Right lobe of liver (tissue), 6 donors: ENCODE measurements at regions not wholly inside any gene's neighbourhood (a gene's known extent, or its start where the extent isn't known, plus 50 kb on each side); places are given as distances from the start of the nearest gene placed in this dataset.
A peak's percentile ranks its signal among the peaks of the same experiment; 100 is the strongest.

ENCODE experiments used
- ATAC-seq, 4 donors: fragments of 200-7000 bp; cut with Tn5 transposase; one replicate each; pipeline ENCODE4 v1.9.1; 2020; ENCODE audit warnings: mild to moderate bottlenecking in 4 of 4, moderate library complexity in 4 of 4
- DNase-seq, 3 donors: peaks; one replicate each; pipeline ENCODE4 v3.0.0-alpha.2; 2020
- H3K27ac ChIP-seq, 3 donors: fragments of 200-600 bp; one replicate each; pipeline ENCODE4 v1.8.0; 2022
- H3K27me3 ChIP-seq, 2 donors: fragments of 200-600 bp; one replicate each; pipeline ENCODE4 v1.8.0; 2022
- H3K36me3 ChIP-seq, 4 donors: fragments of 200-600 bp; sonication (generic) in 1 of 4; one replicate each; pipeline versions ENCODE4 v1.5.1 to v1.8.0; 2017 to 2022; ENCODE audit warnings: control low read depth in 1 of 4
- H3K4me1 ChIP-seq, 4 donors: fragments of 200-600 bp; sonication (generic) in 1 of 4; one replicate each; pipeline versions ENCODE4 v1.5.1 to v1.8.0; 2017 to 2022; ENCODE audit warnings: control low read depth in 1 of 4
- H3K4me3 ChIP-seq, 3 donors: fragments of 200-600 bp; one replicate each; pipeline ENCODE4 v1.8.0; 2022
- H3K9me3 ChIP-seq, 4 donors: fragments of 200-600 bp; sonication (generic) in 1 of 4; one replicate each; pipeline versions ENCODE4 v1.5.1 to v1.8.0; 2017 to 2022; ENCODE audit warnings: control low read depth in 1 of 4
- POLR2A ChIP-seq: fragments of 450-650 bp; IDR thresholded peaks from one replicate; pipeline ENCODE4 v1.6.1; 2017; ENCODE audit warnings: antibody characterized with exemption, mild to moderate bottlenecking
- WGBS: methylation state at CpG from one replicate; pipeline ENCODE4 v1.1.6; 2018; ENCODE audit warnings: low coverage, low lambda C conversion rate; ENCODE audit not compliant: insufficient coverage; ENCODE audit errors: missing lambda C conversion rate; 5-methylcytosine and 5-hydroxymethylcytosine counted together
- intact Hi-C, 2 donors: fragments of 100-400 bp; cut with DNase I; formaldehyde crosslinking; loops; one replicate each; pipeline versions ENCODE4 v1.11.2 to v1.14.1; 2022
- TF ChIP-seq, protein P1 (sequence below), 4 donors: fragments of 200-600 bp in 3 of 4; fragments of 450-650 bp in 1 of 4; IDR thresholded peaks; one replicate each; pipeline versions ENCODE4 v1.5.1 to v1.8.0; 2016 to 2022; ENCODE audit warnings: antibody characterized with exemption in 4 of 4, mild to moderate bottlenecking in 2 of 4
- donor health status: DM: no; HTN: yes; CAD: no.
- donor health status: DM: no; HTN: no; CAD: no.
- donor health status: DM: no; HTN: no; CAD: no.
- donor health status: DM: no; HTN: yes; CAD: no.
- donor health status: DM: no; HTN: yes; CAD: no.

DNA sequence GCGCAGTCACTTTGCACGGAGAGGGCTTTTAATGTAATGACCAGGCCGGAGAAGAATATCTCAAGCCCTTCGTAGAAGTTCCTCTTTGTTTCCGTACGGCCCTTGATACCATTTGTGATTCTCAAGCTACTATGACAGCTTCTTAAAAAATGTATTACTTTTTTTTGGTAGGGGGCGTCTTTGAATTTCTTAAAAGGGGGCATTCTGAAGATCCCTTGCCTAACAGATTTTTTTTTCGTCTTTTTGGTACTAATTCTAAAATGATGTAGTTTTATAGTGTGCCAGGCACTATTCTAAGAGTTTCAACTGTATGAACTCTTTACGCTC is 614.0 kb downstream of the MCTP2 start:
- peak overlapping the region in 2 of 3 donors; percentile 14 to 52 for H3K4me3 ChIP-seq
- WGBS: 25% methylated on average over 8 of the region's 9 CpGs
- no peaks in the 10 kb centered on the region for H3K27me3 ChIP-seq
- peak overlapping the region in 2 of 3 donors; percentile 8 to 20 for H3K27ac ChIP-seq
- no peak for ATAC-seq
- TF ChIP-seq, protein P1, sequence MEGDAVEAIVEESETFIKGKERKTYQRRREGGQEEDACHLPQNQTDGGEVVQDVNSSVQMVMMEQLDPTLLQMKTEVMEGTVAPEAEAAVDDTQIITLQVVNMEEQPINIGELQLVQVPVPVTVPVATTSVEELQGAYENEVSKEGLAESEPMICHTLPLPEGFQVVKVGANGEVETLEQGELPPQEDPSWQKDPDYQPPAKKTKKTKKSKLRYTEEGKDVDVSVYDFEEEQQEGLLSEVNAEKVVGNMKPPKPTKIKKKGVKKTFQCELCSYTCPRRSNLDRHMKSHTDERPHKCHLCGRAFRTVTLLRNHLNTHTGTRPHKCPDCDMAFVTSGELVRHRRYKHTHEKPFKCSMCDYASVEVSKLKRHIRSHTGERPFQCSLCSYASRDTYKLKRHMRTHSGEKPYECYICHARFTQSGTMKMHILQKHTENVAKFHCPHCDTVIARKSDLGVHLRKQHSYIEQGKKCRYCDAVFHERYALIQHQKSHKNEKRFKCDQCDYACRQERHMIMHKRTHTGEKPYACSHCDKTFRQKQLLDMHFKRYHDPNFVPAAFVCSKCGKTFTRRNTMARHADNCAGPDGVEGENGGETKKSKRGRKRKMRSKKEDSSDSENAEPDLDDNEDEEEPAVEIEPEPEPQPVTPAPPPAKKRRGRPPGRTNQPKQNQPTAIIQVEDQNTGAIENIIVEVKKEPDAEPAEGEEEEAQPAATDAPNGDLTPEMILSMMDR (IDR thresholded peaks at IDR 0.05): no peak
- no peak for TF ChIP-seq POLR2A
- H3K36me3 ChIP-seq: no peaks in the 10 kb centered on the region
- no peaks in the 10 kb centered on the region for H3K4me1 ChIP-seq
- H3K9me3 ChIP-seq: peaks cover 0 to 7% (median 0%) of the 10 kb centered on the region in 4 donors
- no peak for DNase-seq
- intact Hi-C loops: no loop called here

- Histone ChIP-seq H3K9me3 (no peaks in the 10 kb centered on the region), H3K4me1 (no peaks in the 10 kb centered on the region), H3K27me3 (no peaks in the 10 kb centered on the region), H3K4me3 (no peak overlapping the region), H3K36me3 (no peaks in the 10 kb centered on the region), H3K27ac (no peak overlapping the region)
- ATAC-seq (no peak), DNase-seq (no peak)
- 52% methylated on average over 4 of the region's 4 CpGs for WGBS
- TF ChIP-seq POLR2A: no peak
- TF ChIP-seq, protein P1 (IDR thresholded peaks at IDR 0.05): no peak
- intact Hi-C loops: no loop called here
These were observed 616.0 kb downstream of the MCTP2 start for GRCh38 chr15:94847325-94847724.

GRCh38 chr15:94848054-94848453 is 616.7 kb downstream of the MCTP2 start:
- Histone ChIP-seq H3K9me3 (no peaks in the 10 kb centered on the region), H3K27me3 (no peaks in the 10 kb centered on the region), H3K36me3 (no peaks in the 10 kb centered on the region), H3K4me1 (no peaks in the 10 kb centered on the region), H3K27ac (no peak overlapping the region), H3K4me3 (no peak overlapping the region)
- TF ChIP-seq, protein P1 (IDR thresholded peaks at IDR 0.05): no peak
- no peak for TF ChIP-seq POLR2A
- intact Hi-C loops: no loop called here
- no peak for ATAC-seq
- WGBS: 66% methylated on average over 5 of the region's 5 CpGs
- no peak for DNase-seq

DNA sequence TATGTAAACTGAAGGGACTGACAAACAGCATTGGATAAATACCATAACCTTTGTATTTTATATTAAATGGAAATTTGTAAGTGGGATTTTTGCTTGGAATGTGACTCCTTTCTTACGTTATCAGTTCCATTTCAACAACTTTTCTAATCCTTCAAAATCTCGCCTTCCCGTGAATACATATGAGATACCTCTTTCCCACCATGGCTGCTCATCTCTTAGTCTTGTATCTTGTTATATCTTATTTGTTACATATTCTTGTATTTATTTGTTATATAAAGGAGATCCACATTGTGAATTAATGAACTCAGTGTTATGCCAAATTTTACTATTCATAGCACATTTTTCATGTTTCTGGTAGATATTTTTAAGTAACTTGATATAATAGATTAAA is 623.7 kb downstream of the MCTP2 start:
- Histone ChIP-seq H3K27me3 (no peaks in the 10 kb centered on the region), H3K4me3 (no peak overlapping the region), H3K27ac (no peak overlapping the region), H3K4me1 (no peaks in the 10 kb centered on the region), H3K9me3 (no peaks in the 10 kb centered on the region), H3K36me3 (no peaks in the 10 kb centered on the region)
- 78% methylated on average over 3 of the region's 3 CpGs for whole genome bisulfite sequencing
- intact Hi-C loops: no loop called here
- DNase-seq (no peak), ATAC-seq (no peak)
- TF ChIP-seq, protein P1 (IDR thresholded peaks at IDR 0.05): no peak
- no peak for TF ChIP-seq POLR2A
